G401 (cell line): ENCODE measurements at regions not wholly inside any gene's neighbourhood (a gene's known extent, or its start where the extent isn't known, plus 50 kb on each side); places are given as distances from the start of the nearest gene placed in this dataset.

Experiments used
- DNase-seq: peaks from one replicate; pipeline ENCODE4 v3.0.0-alpha.2; 2015; ENCODE audit warnings: low spot score
- in situ Hi-C: cut with HindIII; loops from 2 replicates; pipeline ENCODE4 v1.10.0; 2016; ENCODE audit warnings: low sequenced_read_pairs, mixed read lengths

GRCh38 chr15:23897091-23897490 is 210.0 kb upstream of the NDN start:
- DNase-seq = no peak
- in situ Hi-C loops = no loop called here

- no peak for DNase-seq
- in situ Hi-C loops = no loop called here
Measured at GRCh38 chr15:23897531-23897930, 210.4 kb upstream of the NDN start.

GRCh38 chr15:23910030-23910429 is 222.9 kb upstream of the NDN start:
- in situ Hi-C loops = no loop called here
- no peak for DNase-seq

- in situ Hi-C loops = no loop called here
- DNase-seq = no peak
Measured at GRCh38 chr15:23912191-23912590, 225.1 kb upstream of the NDN start.

- in situ Hi-C loops = no loop called here
- DNase-seq = no peak
Measured at GRCh38 chr15:23913081-23913480, 226.0 kb upstream of the NDN start.

GRCh38 chr15:23913635-23914034 is 226.5 kb upstream of the NDN start:
- DNase-seq = no peak
- in situ Hi-C loops = no loop called here

GRCh38 chr15:23924686-23925085 is 237.6 kb upstream of the NDN start:
- in situ Hi-C loops = no loop called here
- no peak for DNase-seq

GRCh38 chr15:23954931-23955330 is 267.8 kb upstream of the NDN start:
- no peak for DNase-seq
- in situ Hi-C loops = no loop called here

GRCh38 chr15:23983500-23984259 is 296.6 kb upstream of the NDN start:
- in situ Hi-C loops = no loop called here
- no peak for DNase-seq

GRCh38 chr15:23994273-23994672 is 307.2 kb upstream of the NDN start:
- in situ Hi-C loops = no loop called here
- no peak for DNase-seq

GRCh38 chr15:23998056-23998455 is 311.0 kb upstream of the NDN start:
- no peak for DNase-seq
- in situ Hi-C loops = no loop called here

- no peak for DNase-seq
- in situ Hi-C loops = no loop called here
Measured at GRCh38 chr15:24008476-24008875, 321.4 kb upstream of the NDN start.

GRCh38 chr15:24017470-24017869 is 330.4 kb upstream of the NDN start:
- in situ Hi-C loops = no loop called here
- no peak for DNase-seq

- DNase-seq = no peak
- in situ Hi-C loops = no loop called here
Measured at GRCh38 chr15:24039683-24040082, 352.6 kb upstream of the NDN start.

GRCh38 chr15:24054547-24055245 is 367.6 kb upstream of the NDN start:
- in situ Hi-C loops = no loop called here
- DNase-seq = no peak

- in situ Hi-C loops = no loop called here
- no peak for DNase-seq
Measured at GRCh38 chr15:24067733-24068501, 380.8 kb upstream of the NDN start.

GRCh38 chr15:24075420-24076089 is 388.4 kb upstream of the NDN start:
- in situ Hi-C loops = no loop called here
- DNase-seq = no peak

GRCh38 chr15:24076090-24076784 is 389.1 kb upstream of the NDN start:
- in situ Hi-C loops = no loop called here

More at GRCh38 chr15:24076090-24076784, 389.1 kb upstream of the NDN start:
- no peak for DNase-seq
